Heart left ventricle (tissue), 16 donors: ENCODE measurements at regions not wholly inside any gene's neighbourhood (a gene's known extent, or its start where the extent isn't known, plus 50 kb on each side); places are given as distances from the start of the nearest gene placed in this dataset.

Source experiments
- ATAC-seq, 4 donors: fragments of 200-7000 bp; cut with Tn5 transposase; one replicate each; pipeline ENCODE4 v1.9.1; 2020 to 2022; ENCODE audit warnings: moderate library complexity in 4 of 4, mild to moderate bottlenecking in 3 of 4, moderate number of reproducible peaks in 1 of 4
- DNase-seq, 5 donors: peaks; one replicate each; pipeline ENCODE4 v3.0.0-alpha.2; 2020
- H3K27ac ChIP-seq, 12 donors: fragments of 200-600 bp; sonication (generic) in 4 of 12; one replicate each; pipeline versions ENCODE4 v1.5.0 to v1.8.0; 2016 to 2022; ENCODE audit warnings: mild to moderate bottlenecking in 2 of 12
- H3K27me3 ChIP-seq, 9 donors: fragments of 200-600 bp; sonication (generic) in 2 of 9; one replicate each; pipeline versions ENCODE4 v1.5.1 to v1.8.0; 2016 to 2022; ENCODE audit warnings: mild to moderate bottlenecking in 3 of 9
- H3K36me3 ChIP-seq, 9 donors: fragments of 200-600 bp; sonication (generic) in 2 of 9; one replicate each; pipeline versions ENCODE4 v1.5.0 to v1.8.0; 2018 to 2022; ENCODE audit warnings: mild to moderate bottlenecking in 2 of 9
- H3K4me1 ChIP-seq, 12 donors: fragments of 200-600 bp; sonication (generic) in 4 of 12; one replicate each; pipeline versions ENCODE4 v1.5.0 to v1.8.0; 2016 to 2022; ENCODE audit warnings: mild to moderate bottlenecking in 3 of 12
- H3K4me3 ChIP-seq, 12 donors: fragments of 200-600 bp; sonication (generic) in 4 of 12; one replicate each; pipeline versions ENCODE4 v1.5.0 to v1.8.0; 2017 to 2022; ENCODE audit warnings: mild to moderate bottlenecking in 9 of 12, moderate library complexity in 4 of 12
- H3K9me3 ChIP-seq, 12 donors: fragments of 200-600 bp; sonication (generic) in 4 of 12; one replicate each; pipeline versions ENCODE4 v1.5.0 to v1.8.0; 2016 to 2022; ENCODE audit warnings: mild to moderate bottlenecking in 1 of 12
- POLR2A ChIP-seq, 2 donors: fragments of 450-650 bp; IDR thresholded peaks; one replicate each; pipeline ENCODE4 v1.6.1; 2017; ENCODE audit warnings: antibody characterized with exemption in 2 of 2, mild to moderate bottlenecking in 2 of 2, moderate library complexity in 2 of 2
- WGBS, 4 donors: extraction: QIAGEN DNeasy Blood & Tissue Kit in 2 of 4; methylation state at CpG; one replicate each; pipeline versions ENCODE4 v1.1.5 to v1.1.7; 2013 to 2018; 5-methylcytosine and 5-hydroxymethylcytosine counted together
- intact Hi-C, 10 donors: fragments of 100-400 bp; cut with DNase I; formaldehyde crosslinking; loops; one replicate each; pipeline versions ENCODE4 v1.11.1 to v1.14.2; 2022
- TF ChIP-seq, protein P1 (sequence below), 12 donors: fragments of 200-600 bp; sonication (generic) in 4 of 12; IDR thresholded peaks; one replicate each; pipeline versions ENCODE4 v1.5.0 to v1.8.0; 2018 to 2022; ENCODE audit warnings: antibody characterized with exemption in 12 of 12, mild to moderate bottlenecking in 5 of 12
- donor health status: ischemic (EF 13 %, LVEDD 7.1; RV severe dilation, severe dysfunction).
- donor health status: healthy with polysubstance abuse.
- donor health status: DM: no; HTN: yes; CAD: no.
- donor health status: DM: no; HTN: no; CAD: no.
- donor health status: ischemic (EF 25% LVEDD 6.9; RV normal size, moderate dysfunction).
- donor health status: ischemic (EF 25% LVEDD 5.7; RV mildly dilated, moderate dysfunction).
- donor health status: healthy.
- donor health status: DM: yes; HTN: yes; CAD: no.
- donor health status: ischemic (EF 35%, LVEDD 5.7; RV mildly dilated, moderate dysfunction).
- donor health status: nonischemic (EF 11% LVEDD 7.7; RV severe dilation, severe dysfunction).
- donor health status: DM: yes; HTN: yes; CAD: no.
- donor health status: PGD.
- donor health status: ischemic (EF 29% LVEDD 5.4; RV normal size, mild dysfunction).
- donor health status: nonischemic (EF 23%, LVEDD 6.1; RV moderate dilation, normal function).

GRCh38 chr4:138507522-138507921 lies 265.4 kb upstream of the SLC7A11 start:
- no peak for TF ChIP-seq POLR2A (IDR thresholded peaks at IDR 0.05)
- TF ChIP-seq, protein P1, sequence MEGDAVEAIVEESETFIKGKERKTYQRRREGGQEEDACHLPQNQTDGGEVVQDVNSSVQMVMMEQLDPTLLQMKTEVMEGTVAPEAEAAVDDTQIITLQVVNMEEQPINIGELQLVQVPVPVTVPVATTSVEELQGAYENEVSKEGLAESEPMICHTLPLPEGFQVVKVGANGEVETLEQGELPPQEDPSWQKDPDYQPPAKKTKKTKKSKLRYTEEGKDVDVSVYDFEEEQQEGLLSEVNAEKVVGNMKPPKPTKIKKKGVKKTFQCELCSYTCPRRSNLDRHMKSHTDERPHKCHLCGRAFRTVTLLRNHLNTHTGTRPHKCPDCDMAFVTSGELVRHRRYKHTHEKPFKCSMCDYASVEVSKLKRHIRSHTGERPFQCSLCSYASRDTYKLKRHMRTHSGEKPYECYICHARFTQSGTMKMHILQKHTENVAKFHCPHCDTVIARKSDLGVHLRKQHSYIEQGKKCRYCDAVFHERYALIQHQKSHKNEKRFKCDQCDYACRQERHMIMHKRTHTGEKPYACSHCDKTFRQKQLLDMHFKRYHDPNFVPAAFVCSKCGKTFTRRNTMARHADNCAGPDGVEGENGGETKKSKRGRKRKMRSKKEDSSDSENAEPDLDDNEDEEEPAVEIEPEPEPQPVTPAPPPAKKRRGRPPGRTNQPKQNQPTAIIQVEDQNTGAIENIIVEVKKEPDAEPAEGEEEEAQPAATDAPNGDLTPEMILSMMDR (IDR thresholded peaks at IDR 0.05), result no peak
- intact Hi-C loops, result no loop called here
- no peaks in the 10 kb centered on the region for H3K36me3 ChIP-seq
- no peaks in the 10 kb centered on the region for H3K4me1 ChIP-seq
- H3K27ac ChIP-seq, result no peak overlapping the region
- ATAC-seq (no peak), DNase-seq (no peak)
- no peaks in the 10 kb centered on the region for H3K27me3 ChIP-seq
- H3K9me3 ChIP-seq, result peaks cover 0 to 22% (median 7%) of the 10 kb centered on the region in 12 donors
- H3K4me3 ChIP-seq, result no peak overlapping the region
- 53 to 64% (median 56%) methylated on average over 2 of the region's 2 CpGs for WGBS, 4 donors

DNA sequence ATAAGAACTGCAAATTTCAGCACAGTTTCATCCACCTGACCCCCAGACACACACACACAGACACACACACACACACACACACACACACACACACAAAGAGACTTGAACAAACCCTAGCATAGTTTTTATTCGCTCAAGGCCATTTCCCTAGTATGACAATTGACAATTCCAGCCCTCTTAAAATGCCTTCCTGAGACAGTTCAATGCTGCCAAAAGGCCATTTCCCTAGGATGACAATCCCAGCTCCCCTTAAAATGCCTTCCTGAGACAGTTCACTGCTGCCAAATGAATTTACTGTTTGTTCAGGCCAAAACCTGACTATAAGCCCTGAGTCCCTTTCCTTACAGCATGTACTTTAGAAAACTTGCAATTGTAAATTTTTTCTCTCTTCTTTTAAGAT lies 259.5 kb upstream of the SLC7A11 start:
- Histone ChIP-seq H3K9me3 (peaks cover 0 to 58% (median 17%) of the 10 kb centered on the region in 12 donors), H3K27ac (no peak overlapping the region), H3K36me3 (no peaks in the 10 kb centered on the region), H3K4me1 (no peaks in the 10 kb centered on the region), H3K4me3 (no peak overlapping the region), H3K27me3 (no peaks in the 10 kb centered on the region)
- TF ChIP-seq, protein P1 (IDR thresholded peaks at IDR 0.05), result no peak
- no peak for TF ChIP-seq POLR2A (IDR thresholded peaks at IDR 0.05)
- intact Hi-C loops, result no loop called here
- ATAC-seq, result peak in 1 of 4 donors; percentile 48
- DNase-seq, result no peak
- 71 to 78% (median 73%) methylated on average over 1 of the region's 1 CpG for WGBS, 4 donors

- DNase-seq (no peak), ATAC-seq (no peak)
- peaks cover 0 to 58% (median 17%) of the 10 kb centered on the region in 12 donors for H3K9me3 ChIP-seq
- no peaks in the 10 kb centered on the region for H3K36me3 ChIP-seq
- no peak for TF ChIP-seq POLR2A (IDR thresholded peaks at IDR 0.05)
- TF ChIP-seq, protein P1 (IDR thresholded peaks at IDR 0.05), result no peak
- H3K27ac ChIP-seq, result no peak overlapping the region
- no peaks in the 10 kb centered on the region for H3K27me3 ChIP-seq
- WGBS, 4 donors, result 60 to 69% (median 66%) methylated on average over 1 of the region's 1 CpG
- H3K4me3 ChIP-seq, result no peak overlapping the region
- no peaks in the 10 kb centered on the region for H3K4me1 ChIP-seq
- intact Hi-C loops, result no loop called here
Observed at GRCh38 chr4:138500869-138501268, 258.7 kb upstream of the SLC7A11 start.

DNA sequence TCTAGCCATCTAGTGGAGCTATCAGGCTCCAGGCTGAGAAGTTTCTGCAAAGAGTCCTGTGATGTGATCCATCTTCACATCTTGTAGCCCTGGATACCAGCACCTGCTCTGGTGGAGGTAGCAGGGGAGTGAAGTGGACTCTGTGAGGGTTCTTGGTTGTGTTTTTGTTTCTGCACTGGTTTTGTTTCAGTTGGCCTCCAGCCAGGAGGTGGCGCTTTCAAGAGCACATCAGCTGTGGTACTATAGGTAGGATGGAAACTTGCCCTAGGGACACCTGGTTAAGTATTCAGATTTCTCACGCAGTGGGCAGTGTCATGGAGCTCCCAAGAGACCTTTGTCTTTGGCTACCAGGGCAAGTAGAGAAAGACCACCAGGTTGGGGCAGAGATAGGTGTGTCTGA lies 257.5 kb upstream of the SLC7A11 start:
- Histone ChIP-seq H3K27me3 (no peaks in the 10 kb centered on the region), H3K36me3 (no peaks in the 10 kb centered on the region), H3K9me3 (peaks cover 0 to 58% (median 17%) of the 10 kb centered on the region in 12 donors), H3K4me3 (no peak overlapping the region), H3K27ac (no peak overlapping the region), H3K4me1 (no peaks in the 10 kb centered on the region)
- DNase-seq, result no peak
- TF ChIP-seq POLR2A (IDR thresholded peaks at IDR 0.05), result no peak
- TF ChIP-seq, protein P1 (IDR thresholded peaks at IDR 0.05), result no peak
- 87 to 100% (median 93%) methylated on average over 2 of the region's 2 CpGs for WGBS, 4 donors
- ATAC-seq, result no peak
- intact Hi-C loops, result no loop called here
